Fibroblast of the conjunctiva (primary cell): ENCODE measurements at regions not wholly inside any gene's neighbourhood (a gene's known extent, or its start where the extent isn't known, plus 50 kb on each side); places are given as distances from the start of the nearest gene placed in this dataset.
A peak's percentile ranks its signal among the peaks of the same experiment; 100 is the strongest.
"Not testable (repeated sequence)": the region's sequence is repeated elsewhere in the genome, so short reads cannot be mapped to it uniquely, and the experiment has no call there.

Experiments used
- DNase-seq: peaks from one replicate; pipeline ENCODE4 v3.0.0-alpha.2; 2010; ENCODE audit warnings: low read depth

DNA sequence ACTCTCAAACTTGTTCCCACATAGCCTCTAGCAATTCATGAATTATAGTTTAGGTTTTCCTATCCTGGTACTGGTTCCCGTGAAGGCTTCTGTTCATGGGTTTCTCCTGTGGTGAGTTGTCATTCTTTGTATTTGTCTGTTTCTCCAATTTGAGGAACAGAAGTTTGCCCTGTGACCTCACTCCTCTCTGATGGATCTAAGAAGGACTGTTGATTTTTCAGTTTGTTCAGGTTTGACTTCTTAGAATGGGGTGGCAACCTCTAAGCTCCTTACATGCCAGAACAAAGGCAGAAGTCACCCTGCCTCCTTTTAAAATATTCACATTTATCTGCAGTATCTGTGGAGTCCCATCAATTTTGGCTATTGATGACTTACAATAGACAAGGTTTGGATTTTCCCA lies 354.0 kb downstream of the SPRY2 start:
- no peak for DNase-seq

DNA sequence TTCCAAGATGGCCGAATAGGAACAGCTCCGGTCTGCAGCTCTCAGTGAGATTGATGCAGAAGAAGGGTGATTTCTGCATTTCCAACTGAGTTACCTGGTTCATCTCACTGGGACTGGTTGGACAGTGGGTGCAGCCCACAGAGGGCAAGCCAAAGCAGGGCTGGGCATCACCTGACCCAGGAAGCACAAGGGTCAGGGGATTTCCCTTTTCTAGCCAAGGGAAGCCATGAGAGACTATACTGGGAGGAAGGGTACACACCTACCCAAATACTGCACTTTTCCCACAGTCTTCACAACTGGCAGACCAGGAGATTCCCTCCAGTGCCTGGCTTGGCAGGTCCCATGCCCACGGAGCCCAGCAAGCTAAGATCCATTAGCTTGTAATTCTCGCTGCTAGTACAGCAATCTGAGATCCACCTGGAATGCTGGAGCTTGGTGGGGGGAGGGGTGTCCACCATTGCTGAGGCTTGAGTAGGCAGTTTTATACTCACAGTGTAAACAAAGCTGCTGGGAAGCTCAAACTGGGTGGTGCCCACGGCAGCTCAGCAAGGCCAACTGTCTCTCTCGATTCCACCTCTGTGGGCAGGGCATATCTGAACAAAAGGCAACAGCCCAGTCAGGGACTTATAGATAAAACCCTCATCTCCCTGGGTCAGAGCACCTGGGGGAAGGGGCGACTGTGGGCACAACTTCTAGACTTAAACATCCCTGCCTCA lies 365.8 kb downstream of the SPRY2 start:
- DNase-seq = not testable (repeated sequence)

- no peak for DNase-seq
Measured at GRCh38 chr13:79973533-79973963, 367.4 kb downstream of the SPRY2 start.

GRCh38 chr13:79972066-79972569 lies 368.8 kb downstream of the SPRY2 start:
- DNase-seq = no peak

DNA sequence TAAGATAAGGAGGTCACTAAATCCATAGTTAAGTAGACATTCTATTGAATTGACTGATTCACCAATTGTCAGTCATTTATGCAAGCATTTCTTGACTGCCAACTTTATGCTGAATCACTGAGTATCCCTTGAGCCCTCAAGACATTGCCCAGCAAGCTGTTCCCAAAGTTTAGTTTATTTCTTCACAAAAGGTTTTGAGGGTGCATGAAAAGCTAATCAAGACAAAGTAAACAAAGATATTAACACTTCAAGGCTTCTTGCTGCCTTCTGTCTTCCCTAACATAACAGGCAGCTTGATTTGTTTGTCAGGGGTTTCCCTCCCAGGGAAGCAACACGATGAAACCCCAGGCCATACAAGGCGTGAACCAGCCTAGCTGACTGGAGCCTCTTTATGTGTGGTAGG lies 374.4 kb downstream of the SPRY2 start:
- no peak for DNase-seq

DNA sequence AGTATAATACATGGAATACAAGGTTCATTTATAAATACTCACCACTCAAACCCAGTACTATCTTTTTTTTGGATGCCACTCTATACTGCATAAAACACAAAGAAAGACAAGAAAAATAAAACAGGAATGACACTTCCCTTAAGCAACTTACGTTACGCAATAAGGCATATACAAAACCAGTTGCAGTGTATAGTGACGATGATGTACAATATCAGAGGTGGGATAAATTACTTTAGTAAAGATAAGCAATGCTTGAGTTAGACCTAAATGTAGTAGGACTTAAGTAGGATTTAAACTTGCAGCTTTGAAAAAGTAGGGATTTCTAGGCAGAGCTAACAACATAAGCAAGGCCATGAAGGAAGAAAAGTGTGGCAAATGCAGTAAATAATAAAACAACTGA lies 374.9 kb downstream of the SPRY2 start:
- DNase-seq = no peak

DNA sequence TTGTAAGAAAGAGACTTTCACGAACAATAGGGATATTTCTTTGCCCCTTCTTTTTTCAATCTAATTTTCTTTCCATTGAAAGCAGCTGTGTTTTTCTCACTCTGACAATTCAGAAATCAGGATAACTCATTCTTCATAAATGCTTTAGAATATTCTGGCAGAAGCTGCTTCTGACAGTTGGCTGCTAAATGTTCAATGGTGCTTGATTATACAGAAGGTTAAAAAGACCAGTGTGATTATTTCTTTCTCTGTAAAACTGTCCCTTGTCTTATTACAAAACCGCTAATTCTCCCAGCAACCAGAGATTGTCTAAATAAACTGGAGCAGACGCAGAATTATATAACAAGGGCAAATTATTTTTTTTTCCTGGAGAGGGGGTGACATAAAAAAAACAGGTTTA lies 394.4 kb downstream of the SPRY2 start:
- DNase-seq = no peak

DNA sequence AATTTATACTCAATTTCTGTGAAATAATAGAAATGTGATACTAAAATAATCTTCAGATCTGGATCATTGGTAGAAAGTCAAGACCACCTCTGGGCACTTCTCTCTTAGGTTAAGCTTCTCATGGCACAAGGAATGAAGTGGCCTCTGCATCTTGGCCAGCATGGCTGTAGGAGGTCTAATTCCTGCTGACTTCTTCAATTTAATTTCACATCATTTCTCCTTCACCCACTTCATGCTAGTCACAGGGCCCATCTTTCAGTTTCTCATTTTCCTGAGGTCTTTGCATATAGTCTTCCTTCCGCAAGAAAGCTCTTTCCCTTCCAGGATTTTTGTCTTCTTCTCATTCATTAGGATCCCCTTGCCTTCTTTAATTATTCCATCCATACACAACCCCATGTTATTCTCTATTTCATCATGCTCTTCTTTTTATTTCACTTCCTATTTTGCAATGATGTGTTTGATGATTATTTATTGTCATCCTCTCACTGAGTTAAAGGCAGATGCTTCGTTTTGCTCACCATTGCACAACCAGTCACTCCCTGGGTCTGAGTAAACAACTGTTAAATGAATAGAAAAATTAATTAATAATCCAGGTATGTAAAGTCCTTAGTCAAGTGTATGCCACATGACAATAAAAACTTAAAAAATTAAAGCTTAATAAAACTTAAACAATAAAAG lies 397.4 kb downstream of the SPRY2 start:
- DNase-seq = no peak

DNA sequence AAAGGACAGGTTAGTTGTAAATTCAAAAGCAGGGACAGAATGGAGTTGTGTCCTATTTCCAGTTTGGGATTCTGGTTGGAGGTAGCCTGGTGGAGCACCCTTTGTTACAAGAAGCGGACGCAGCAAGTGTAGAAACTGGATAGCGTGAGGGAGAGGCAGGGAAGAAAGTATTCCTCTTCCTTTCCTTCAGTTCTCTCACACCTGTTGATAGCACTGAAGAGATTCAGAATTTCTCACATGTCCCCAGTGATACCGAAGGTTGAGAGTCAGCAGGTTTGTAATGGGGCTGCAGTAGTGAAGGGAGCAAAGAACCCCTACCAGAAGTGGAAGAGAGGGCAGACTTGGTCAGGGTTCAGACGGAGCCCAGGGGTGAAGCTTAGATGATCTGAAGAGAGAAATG lies 399.2 kb downstream of the SPRY2 start:
- DNase-seq = no peak

GRCh38 chr13:79939689-79940088 lies 401.2 kb downstream of the SPRY2 start:
- DNase-seq = no peak

- DNase-seq = no peak
Measured at GRCh38 chr13:79937771-79938216, 403.1 kb downstream of the SPRY2 start.

GRCh38 chr13:79937311-79937710 lies 403.6 kb downstream of the SPRY2 start:
- no peak for DNase-seq

GRCh38 chr13:79936368-79937136 lies 404.4 kb downstream of the SPRY2 start:
- peak; percentile 93 for DNase-seq

GRCh38 chr13:79935121-79935520 lies 405.8 kb downstream of the SPRY2 start:
- no peak for DNase-seq

DNA sequence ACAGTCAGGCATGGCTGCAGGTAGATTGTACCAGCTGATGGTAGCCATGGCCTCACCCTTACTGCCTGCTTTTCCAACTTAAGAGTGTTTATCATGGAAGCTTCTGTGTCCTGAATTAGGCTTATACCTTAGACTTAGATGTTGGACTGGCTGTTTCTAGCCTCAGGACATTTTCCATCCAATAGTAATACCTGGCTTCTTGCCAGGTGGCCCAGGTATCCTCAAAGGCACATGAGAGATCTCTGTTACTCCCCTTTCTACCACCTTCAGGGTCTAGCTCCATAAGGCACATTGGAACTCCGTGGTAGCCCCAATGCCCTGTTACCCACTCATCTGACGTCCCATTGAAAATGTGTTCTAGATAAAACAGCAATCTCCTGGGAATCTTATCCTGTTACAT lies 407.5 kb downstream of the SPRY2 start:
- DNase-seq = no peak

DNA sequence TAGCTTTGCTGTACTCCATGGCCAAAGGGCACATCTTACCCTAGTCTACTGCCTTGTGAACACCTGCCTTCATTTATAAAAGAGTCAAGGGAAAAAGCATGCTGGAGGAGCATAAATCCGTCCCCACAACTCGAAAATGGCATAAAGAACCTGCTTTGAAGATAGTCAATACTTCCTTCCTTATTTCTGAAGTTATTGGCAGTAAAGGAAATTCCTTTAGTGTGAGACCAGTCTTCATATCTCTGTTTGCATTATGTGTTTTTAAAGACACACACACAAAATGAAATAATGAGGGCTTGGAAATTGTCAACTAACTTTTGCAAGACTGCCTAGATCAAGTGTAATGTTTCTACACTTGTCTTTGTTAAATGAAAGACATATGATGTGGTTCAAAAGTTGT lies 408.4 kb downstream of the SPRY2 start:
- no peak for DNase-seq

GRCh38 chr13:79923973-79924556 lies 416.9 kb downstream of the SPRY2 start:
- not testable (repeated sequence) for DNase-seq

DNA sequence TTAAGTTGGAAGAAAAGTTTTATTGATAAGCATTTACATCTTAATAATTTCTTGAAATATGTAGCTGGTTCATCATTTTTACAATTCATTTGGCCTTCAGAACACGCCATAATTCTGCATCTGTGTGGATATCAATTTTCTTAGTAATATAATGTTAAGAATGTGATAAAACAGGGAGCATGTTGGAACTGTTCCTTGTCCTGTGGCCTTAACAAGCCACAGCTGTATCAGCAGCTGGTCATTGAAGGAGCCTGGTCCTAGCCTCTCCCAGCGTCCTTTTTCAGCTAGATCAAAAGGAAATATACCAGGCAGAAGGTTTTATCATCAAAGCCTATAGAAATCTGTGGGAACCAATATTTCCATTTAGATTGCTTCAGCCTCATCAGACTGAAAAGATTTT lies 421.8 kb downstream of the SPRY2 start:
- DNase-seq = no peak

- no peak for DNase-seq
Measured at GRCh38 chr13:79918620-79919019, 422.3 kb downstream of the SPRY2 start.

DNA sequence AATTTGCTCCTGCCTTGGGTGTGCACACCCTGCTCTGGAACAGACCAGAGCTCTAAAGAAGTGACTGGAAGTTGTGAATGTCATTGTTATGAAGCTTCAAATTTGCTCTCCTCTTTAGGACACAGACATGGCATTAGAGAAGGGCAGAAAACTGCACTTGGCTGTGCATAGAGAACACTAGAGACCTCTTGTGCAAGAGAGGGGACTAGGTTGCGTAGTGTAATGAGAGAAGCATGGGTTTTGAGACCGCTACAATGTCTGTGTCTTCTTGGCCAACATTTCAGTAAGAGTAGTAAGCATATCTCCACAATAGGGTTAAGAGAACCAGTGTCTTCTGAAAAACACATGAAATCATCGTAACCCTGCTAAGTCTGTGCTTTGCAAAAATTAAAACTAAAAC lies 423.3 kb downstream of the SPRY2 start:
- DNase-seq = no peak

GRCh38 chr13:79915114-79915811 lies 425.7 kb downstream of the SPRY2 start:
- no peak for DNase-seq
